ENCODE measurements at regions not wholly inside any gene's neighbourhood (a gene's known extent, or its start where the extent isn't known, plus 50 kb on each side); places are given as distances from the start of the nearest gene placed in this dataset.
"Not testable (repeated sequence)": the region's sequence is repeated elsewhere in the genome, so short reads cannot be mapped to it uniquely, and the experiment has no call there.

DNA sequence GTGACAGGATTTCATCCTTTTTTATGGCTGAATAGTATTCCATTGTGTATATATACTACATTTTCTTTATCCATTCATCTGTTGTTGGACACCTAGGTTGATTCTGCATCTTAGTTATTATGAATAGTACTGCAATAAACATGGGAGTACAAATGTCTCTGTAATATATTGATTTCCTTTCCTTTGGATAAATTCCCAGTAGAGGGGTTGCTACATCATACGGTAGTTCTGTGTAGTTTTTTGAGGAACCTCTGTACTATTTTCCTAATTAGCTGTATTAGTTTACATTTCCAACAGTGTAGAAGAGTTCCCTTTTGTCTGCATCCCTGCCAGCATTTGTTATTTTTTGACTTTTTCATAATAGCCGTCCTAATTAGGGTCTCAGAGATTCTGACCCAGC is 201.3 kb downstream of the GIPC2 start:
- DNase-seq (ENCODE audit: low spot score), result no peak

GRCh38 chr1:78250201-78250600 is 204.4 kb downstream of the GIPC2 start:
- DNase-seq (ENCODE audit: low spot score), result no peak

DNA sequence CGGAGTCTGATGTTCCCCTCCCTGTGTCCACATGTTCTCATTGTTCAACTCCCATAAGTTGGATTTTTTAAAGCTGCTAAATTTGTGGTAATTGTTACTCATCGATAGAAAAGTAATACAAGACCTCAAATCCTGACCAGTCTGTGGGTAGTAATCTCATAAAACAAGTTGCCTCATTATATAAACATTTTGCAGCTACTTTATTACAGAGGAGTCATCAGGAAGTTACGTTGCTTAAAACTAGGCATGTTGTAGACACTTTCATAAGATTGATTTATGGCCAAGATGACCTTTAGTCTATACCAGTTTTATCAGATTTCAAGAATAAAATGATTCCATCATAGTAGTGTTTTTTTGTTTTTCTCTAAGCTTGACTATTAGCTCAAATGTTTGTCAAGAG is 208.8 kb downstream of the GIPC2 start:
- DNase-seq (ENCODE audit: low spot score), result peak; percentile 39

DNA sequence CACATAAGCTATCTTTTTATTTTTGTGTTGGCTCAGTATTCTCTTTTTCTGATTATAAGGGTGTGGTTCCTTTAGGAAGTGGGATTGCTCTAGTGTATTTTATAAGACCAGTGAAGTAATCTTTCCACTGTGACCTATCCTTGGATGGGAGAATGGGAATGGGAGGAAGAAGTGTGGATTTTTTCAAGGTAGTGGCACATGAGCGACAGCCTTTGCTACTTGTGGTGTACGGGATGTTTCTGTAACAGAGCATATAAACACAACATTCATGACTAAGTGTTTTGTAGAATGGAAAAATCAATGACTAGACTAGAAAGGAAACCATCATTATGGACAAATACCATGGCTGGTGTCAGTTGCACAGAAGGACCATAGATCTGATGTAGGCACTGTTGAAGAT is 209.6 kb downstream of the GIPC2 start:
- no peak for DNase-seq (ENCODE audit: low spot score)

DNA sequence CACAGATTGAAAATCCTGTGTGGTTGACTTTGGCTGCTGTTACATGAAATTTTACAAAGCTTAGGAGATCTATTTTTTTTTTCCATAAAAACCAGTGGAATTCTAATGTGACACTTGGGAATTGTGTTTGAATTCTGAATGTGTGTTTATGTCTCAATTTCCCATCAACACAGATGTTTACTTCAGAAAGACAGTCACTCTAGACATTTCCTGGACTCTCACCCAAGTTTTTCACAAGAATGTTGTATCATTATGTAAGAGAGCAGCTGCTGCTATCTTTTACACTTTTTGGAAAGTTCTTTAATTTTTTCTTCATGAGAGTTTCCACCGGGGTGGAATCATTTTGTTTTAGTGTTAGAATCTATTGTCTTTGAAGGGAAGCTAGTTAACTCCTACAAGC is 210.1 kb downstream of the GIPC2 start:
- no peak for DNase-seq (ENCODE audit: low spot score)

DNA sequence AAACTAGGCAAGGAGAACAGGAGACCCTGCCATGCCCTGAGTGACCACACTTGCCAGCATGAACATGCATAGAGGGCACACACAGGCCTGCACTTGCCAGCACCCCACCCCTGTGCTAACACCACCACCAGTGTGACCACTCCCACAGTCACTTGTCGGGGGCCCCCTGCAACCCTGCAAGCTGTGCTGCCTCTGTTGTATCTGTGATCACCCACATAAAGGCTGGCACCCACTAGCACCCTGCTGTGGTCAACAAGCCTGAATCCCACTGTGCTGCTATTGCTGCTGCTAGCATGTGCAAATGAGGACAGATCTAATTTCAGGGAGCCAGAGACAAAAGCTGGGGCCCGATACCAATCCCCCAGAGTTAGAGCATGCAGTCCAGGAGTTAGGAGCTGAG is 217.7 kb downstream of the GIPC2 start:
- no peak for DNase-seq (ENCODE audit: low spot score)

- no peak for DNase-seq (ENCODE audit: low spot score)
These were observed 218.2 kb downstream of the GIPC2 start for GRCh38 chr1:78263946-78264345.

GRCh38 chr1:78267513-78268218 is 221.9 kb downstream of the GIPC2 start:
- no peak for DNase-seq (ENCODE audit: low spot score)

GRCh38 chr1:78269591-78269990 is 221.2 kb upstream of the PTGFR start:
- DNase-seq (ENCODE audit: low spot score), result no peak

DNA sequence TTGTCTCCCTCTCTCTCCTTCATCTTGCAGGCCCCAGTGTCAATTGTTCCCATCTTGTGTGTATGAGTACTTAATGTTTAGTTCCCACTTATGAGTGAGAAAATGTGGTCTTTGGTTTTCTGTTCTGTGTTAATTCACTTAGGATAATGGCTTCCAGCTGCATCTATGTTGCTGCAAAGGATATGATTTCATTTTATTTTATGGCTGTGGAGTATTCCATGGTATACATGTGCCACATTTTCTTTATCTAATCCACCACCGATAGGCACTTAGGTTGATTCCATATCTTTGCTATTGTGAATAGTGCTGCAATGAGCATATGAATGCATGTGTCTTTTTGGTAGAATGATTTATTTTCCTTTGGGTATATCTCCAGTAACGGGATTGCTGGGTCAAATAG is 219.4 kb upstream of the PTGFR start:
- not testable (repeated sequence) for DNase-seq (ENCODE audit: low spot score)

DNA sequence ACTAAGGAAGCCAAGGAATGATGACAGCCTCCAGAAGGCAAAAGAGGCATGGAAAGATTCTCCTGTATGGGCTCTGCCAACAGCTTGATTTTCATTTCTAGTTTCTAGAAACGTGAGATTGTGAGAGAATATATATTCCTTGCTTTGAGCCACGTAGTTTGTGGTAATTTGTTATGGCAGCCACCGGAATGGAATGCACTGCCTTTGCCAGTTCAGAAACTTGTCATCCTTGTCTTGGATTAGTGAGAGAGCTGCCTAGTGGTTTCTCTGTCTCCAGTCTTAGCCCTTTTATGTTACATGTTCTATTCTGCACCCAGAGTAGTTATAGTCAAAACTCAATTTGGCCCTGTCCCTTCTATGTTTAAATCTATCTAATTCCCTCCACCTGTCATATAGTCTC is 216.0 kb upstream of the PTGFR start:
- DNase-seq (ENCODE audit: low spot score), result no peak

- DNase-seq (ENCODE audit: low spot score), result no peak
These were observed 215.3 kb upstream of the PTGFR start for GRCh38 chr1:78275456-78275855.

- no peak for DNase-seq (ENCODE audit: low spot score)
These were observed 214.7 kb upstream of the PTGFR start for GRCh38 chr1:78275906-78276685.

- no peak for DNase-seq (ENCODE audit: low spot score)
These were observed 213.5 kb upstream of the PTGFR start for GRCh38 chr1:78277253-78277652.

- no peak for DNase-seq (ENCODE audit: low spot score)
These were observed 211.7 kb upstream of the PTGFR start for GRCh38 chr1:78279051-78279450.

GRCh38 chr1:78280626-78281025 is 210.1 kb upstream of the PTGFR start:
- DNase-seq (ENCODE audit: low spot score), result no peak

DNA sequence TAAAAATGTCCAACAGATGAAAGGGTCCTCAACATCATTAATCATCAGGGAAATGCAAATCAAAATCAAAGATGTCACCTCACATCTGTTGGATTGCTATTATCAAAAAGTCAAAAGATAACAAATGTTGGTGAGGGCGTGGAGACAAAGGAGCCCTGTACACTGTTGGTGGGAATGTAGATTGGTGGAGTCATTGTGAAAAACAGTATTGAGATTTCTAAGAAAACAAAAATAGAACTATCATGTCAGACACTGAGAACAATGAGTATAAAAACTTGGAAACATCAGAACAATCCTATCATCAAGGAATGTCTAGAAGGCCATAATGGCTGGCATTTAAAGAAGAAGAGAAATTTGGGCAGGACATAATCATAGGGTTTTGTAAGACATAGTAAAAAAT is 209.2 kb upstream of the PTGFR start:
- DNase-seq (ENCODE audit: low spot score), result no peak

GRCh38 chr1:78283691-78284090 is 207.1 kb upstream of the PTGFR start:
- DNase-seq (ENCODE audit: low spot score), result no peak

- no peak for DNase-seq (ENCODE audit: low spot score)
These were observed 206.4 kb upstream of the PTGFR start for GRCh38 chr1:78284354-78284753.

DNA sequence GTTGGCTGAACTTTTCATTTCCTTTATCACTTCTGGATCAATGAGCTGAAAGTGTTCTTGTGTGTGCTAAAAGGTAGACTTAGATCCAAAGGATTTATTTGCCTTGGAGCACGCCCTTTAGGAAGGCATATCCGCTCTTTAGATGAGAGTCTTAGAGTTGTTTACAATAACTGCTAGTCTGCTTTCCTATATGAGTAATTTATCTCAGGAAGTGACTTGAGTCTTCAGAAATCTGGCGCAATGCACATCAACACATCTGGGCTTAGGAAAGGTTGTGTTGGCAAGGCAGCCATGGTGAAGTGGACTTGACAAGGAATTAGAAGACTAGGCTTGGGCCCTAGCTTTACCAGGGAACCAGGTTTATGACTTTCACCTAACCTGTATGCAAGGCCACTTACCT is 204.1 kb upstream of the PTGFR start:
- no peak for DNase-seq (ENCODE audit: low spot score)

- DNase-seq (ENCODE audit: low spot score), result no peak
These were observed 201.2 kb upstream of the PTGFR start for GRCh38 chr1:78289603-78290002.

GRCh38 chr1:78291418-78291817 is 199.4 kb upstream of the PTGFR start:
- no peak for DNase-seq (ENCODE audit: low spot score)

DNA sequence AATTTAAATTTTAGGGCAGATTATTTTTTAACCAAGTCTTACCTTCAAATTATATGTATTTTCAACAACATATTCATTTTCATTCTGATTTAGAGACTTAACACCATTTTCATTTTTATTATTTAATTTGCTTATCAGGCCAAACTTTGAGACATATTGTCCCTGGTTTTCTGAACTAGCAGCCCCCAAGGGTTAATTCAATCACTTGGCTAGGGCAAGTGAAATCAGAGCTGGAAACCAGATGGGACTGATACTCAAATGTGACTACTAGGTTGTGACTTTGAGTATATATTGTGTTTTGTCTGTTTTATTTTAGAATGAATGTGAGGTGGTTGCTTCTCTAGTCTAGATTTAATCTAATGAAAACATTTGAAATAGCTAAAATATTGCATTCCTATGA is 198.9 kb upstream of the PTGFR start:
- no peak for DNase-seq (ENCODE audit: low spot score)
